Esophagus squamous epithelium (tissue), 4 donors: ENCODE measurements at regions not wholly inside any gene's neighbourhood (a gene's known extent, or its start where the extent isn't known, plus 50 kb on each side); places are given as distances from the start of the nearest gene placed in this dataset.

Experiments
- POLR2A ChIP-seq, 4 donors: fragments of 450-650 bp; IDR thresholded peaks; one replicate each; pipeline ENCODE4 v1.6.1; 2017; ENCODE audit warnings: antibody characterized with exemption in 4 of 4, mild to moderate bottlenecking in 4 of 4, moderate library complexity in 3 of 4
- TF ChIP-seq, protein P1 (sequence below), 6 experiments: fragments of 450-650 bp in 4 of 6; fragments of 200-600 bp in 2 of 6; sonication (generic) in 2 of 6; IDR thresholded peaks; one replicate each; pipeline ENCODE4 v1.5.1; 2016 to 2019; ENCODE audit warnings: antibody characterized with exemption in 6 of 6, mild to moderate bottlenecking in 4 of 6, moderate library complexity in 4 of 6

- TF ChIP-seq POLR2A (IDR thresholded peaks at IDR 0.05), result no peak
- TF ChIP-seq, protein P1, sequence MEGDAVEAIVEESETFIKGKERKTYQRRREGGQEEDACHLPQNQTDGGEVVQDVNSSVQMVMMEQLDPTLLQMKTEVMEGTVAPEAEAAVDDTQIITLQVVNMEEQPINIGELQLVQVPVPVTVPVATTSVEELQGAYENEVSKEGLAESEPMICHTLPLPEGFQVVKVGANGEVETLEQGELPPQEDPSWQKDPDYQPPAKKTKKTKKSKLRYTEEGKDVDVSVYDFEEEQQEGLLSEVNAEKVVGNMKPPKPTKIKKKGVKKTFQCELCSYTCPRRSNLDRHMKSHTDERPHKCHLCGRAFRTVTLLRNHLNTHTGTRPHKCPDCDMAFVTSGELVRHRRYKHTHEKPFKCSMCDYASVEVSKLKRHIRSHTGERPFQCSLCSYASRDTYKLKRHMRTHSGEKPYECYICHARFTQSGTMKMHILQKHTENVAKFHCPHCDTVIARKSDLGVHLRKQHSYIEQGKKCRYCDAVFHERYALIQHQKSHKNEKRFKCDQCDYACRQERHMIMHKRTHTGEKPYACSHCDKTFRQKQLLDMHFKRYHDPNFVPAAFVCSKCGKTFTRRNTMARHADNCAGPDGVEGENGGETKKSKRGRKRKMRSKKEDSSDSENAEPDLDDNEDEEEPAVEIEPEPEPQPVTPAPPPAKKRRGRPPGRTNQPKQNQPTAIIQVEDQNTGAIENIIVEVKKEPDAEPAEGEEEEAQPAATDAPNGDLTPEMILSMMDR (IDR thresholded peaks at IDR 0.05), result no peak
Measured at GRCh38 chr22:27164781-27165503, 507.6 kb downstream of the MIAT start.
